Epithelial cell of prostate (primary cell): ENCODE measurements at regions not wholly inside any gene's neighbourhood (a gene's known extent, or its start where the extent isn't known, plus 50 kb on each side); places are given as distances from the start of the nearest gene placed in this dataset.

ENCODE experiments used
- DNase-seq: peaks from one replicate; pipeline ENCODE4 v3.0.0-alpha.2; 2011; ENCODE audit warnings: low read depth, low spot score
- H3K27ac ChIP-seq: fragments of 450-650 bp; 2 replicates; pipeline ENCODE4 v1.5.1; 2017; ENCODE audit warnings: mild to moderate bottlenecking

- no peak for DNase-seq
Measured at GRCh38 chr14:26917086-26917485, 319.3 kb upstream of the NOVA1 start.

GRCh38 chr14:26925876-26926584 lies 328.2 kb upstream of the NOVA1 start:
- DNase-seq, result no peak
- H3K27ac ChIP-seq, result no peak overlapping the region

More at GRCh38 chr14:26917086-26917485, 319.3 kb upstream of the NOVA1 start:
- H3K27ac ChIP-seq, result no peak overlapping the region

GRCh38 chr14:26926585-26926984 lies 328.8 kb upstream of the NOVA1 start:
- no peak overlapping the region for H3K27ac ChIP-seq
- no peak for DNase-seq

- DNase-seq, result no peak
- no peak overlapping the region for H3K27ac ChIP-seq
Measured at GRCh38 chr14:26928019-26928418, 330.2 kb upstream of the NOVA1 start.

- DNase-seq, result no peak
Measured at GRCh38 chr14:26929361-26929760, 331.5 kb upstream of the NOVA1 start.

GRCh38 chr14:26930576-26930975 lies 332.7 kb upstream of the NOVA1 start:
- no peak overlapping the region for H3K27ac ChIP-seq
- no peak for DNase-seq

More at GRCh38 chr14:26929361-26929760, 331.5 kb upstream of the NOVA1 start:
- no peak overlapping the region for H3K27ac ChIP-seq

- no peak overlapping the region for H3K27ac ChIP-seq
- no peak for DNase-seq
Measured at GRCh38 chr14:26932606-26933005, 334.8 kb upstream of the NOVA1 start.

- no peak overlapping the region for H3K27ac ChIP-seq
- no peak for DNase-seq
Measured at GRCh38 chr14:26933431-26933830, 335.6 kb upstream of the NOVA1 start.

- DNase-seq, result no peak
- no peak overlapping the region for H3K27ac ChIP-seq
Measured at GRCh38 chr14:26934151-26934550, 336.3 kb upstream of the NOVA1 start.

- no peak overlapping the region for H3K27ac ChIP-seq
- DNase-seq, result no peak
Measured at GRCh38 chr14:26935733-26936132, 337.9 kb upstream of the NOVA1 start.

- DNase-seq, result no peak
- H3K27ac ChIP-seq, result no peak overlapping the region
Measured at GRCh38 chr14:26938054-26938453, 340.2 kb upstream of the NOVA1 start.

- DNase-seq, result no peak
- H3K27ac ChIP-seq, result no peak overlapping the region
Measured at GRCh38 chr14:26939755-26940154, 341.9 kb upstream of the NOVA1 start.

GRCh38 chr14:26941521-26941920 lies 343.7 kb upstream of the NOVA1 start:
- DNase-seq, result no peak
- no peak overlapping the region for H3K27ac ChIP-seq

GRCh38 chr14:26947265-26947664 lies 349.4 kb upstream of the NOVA1 start:
- no peak overlapping the region for H3K27ac ChIP-seq
- DNase-seq, result no peak

- DNase-seq, result no peak
Measured at GRCh38 chr14:26959437-26959836, 361.6 kb upstream of the NOVA1 start.

GRCh38 chr14:26959972-26960660 lies 362.3 kb upstream of the NOVA1 start:
- DNase-seq, result no peak
- H3K27ac ChIP-seq, result no peak overlapping the region

More at GRCh38 chr14:26959437-26959836, 361.6 kb upstream of the NOVA1 start:
- H3K27ac ChIP-seq, result no peak overlapping the region

GRCh38 chr14:26963711-26964110 lies 365.9 kb upstream of the NOVA1 start:
- H3K27ac ChIP-seq, result no peak overlapping the region
- no peak for DNase-seq

GRCh38 chr14:26965490-26965889 lies 367.7 kb upstream of the NOVA1 start:
- H3K27ac ChIP-seq, result no peak overlapping the region
- no peak for DNase-seq

GRCh38 chr14:26966908-26967307 lies 369.1 kb upstream of the NOVA1 start:
- no peak overlapping the region for H3K27ac ChIP-seq
- DNase-seq, result peak; percentile 60

GRCh38 chr14:26974965-26975364 lies 377.1 kb upstream of the NOVA1 start:
- no peak for DNase-seq
- H3K27ac ChIP-seq, result no peak overlapping the region

GRCh38 chr14:26982071-26982470 lies 384.2 kb upstream of the NOVA1 start:
- no peak overlapping the region for H3K27ac ChIP-seq
- no peak for DNase-seq
